GM12878 (cell line): ENCODE measurements at regions not wholly inside any gene's neighbourhood (a gene's known extent, or its start where the extent isn't known, plus 50 kb on each side); places are given as distances from the start of the nearest gene placed in this dataset.

Experiments
- ATF3 ChIP-seq: IDR thresholded peaks from 2 replicates; pipeline ENCODE4 v1.6.1; 2011; ENCODE audit warnings: low read depth, mild to moderate bottlenecking, low read length, moderate library complexity, borderline replicate concordance; ENCODE audit errors: extremely low read depth
- ATF7 ChIP-seq: fragments of 450-650 bp; IDR thresholded peaks from 2 replicates; pipeline ENCODE4 v1.6.1; 2016; ENCODE audit warnings: low read depth, mild to moderate bottlenecking
- CBX5 ChIP-seq: sonication (generic); IDR thresholded peaks from 2 replicates; pipeline ENCODE4 v1.6.1; 2016; ENCODE audit warnings: low read depth, moderate library complexity, mild to moderate bottlenecking, inconsistent platforms
- EED ChIP-seq: sonication (generic); IDR thresholded peaks from 2 replicates; pipeline ENCODE4 v1.6.1; 2016; ENCODE audit warnings: antibody characterized with exemption, low read depth
- EP300 ChIP-seq, 2 experiments: fragments of 150-350 bp in 1 of 2; IDR thresholded peaks; 2 replicates each; pipeline ENCODE4 v1.6.1; 2011 to 2012; ENCODE audit warnings: low read depth in 2 of 2, low read length in 2 of 2, borderline replicate concordance in 1 of 2, improper control_type of control experiment in 1 of 2, inconsistent platforms in 1 of 2; ENCODE audit not compliant: control insufficient read depth in 1 of 2
- GABPA ChIP-seq: IDR thresholded peaks from 2 replicates; pipeline ENCODE4 v1.6.1; 2014; ENCODE audit warnings: antibody characterized with exemption, low read depth, mild to moderate bottlenecking, inconsistent platforms
- HSF1 ChIP-seq: fragments of 150-350 bp; IDR thresholded peaks from 2 replicates; pipeline ENCODE4 v1.6.1; 2014; ENCODE audit warnings: mild to moderate bottlenecking, low read depth, low read length
- IRF4 ChIP-seq: IDR thresholded peaks from 2 replicates; pipeline ENCODE4 v1.6.1; 2011; ENCODE audit warnings: low read depth, low read length
- IRF5 ChIP-seq: fragments of 450-650 bp; IDR thresholded peaks from 2 replicates; pipeline ENCODE4 v1.6.1; 2017; ENCODE audit warnings: borderline replicate concordance
- MLLT1 ChIP-seq: fragments of 450-650 bp; IDR thresholded peaks from 2 replicates; pipeline ENCODE4 v1.6.1; 2016; ENCODE audit warnings: mild to moderate bottlenecking
- MYB ChIP-seq: fragments of 150-350 bp; IDR thresholded peaks from 2 replicates; pipeline ENCODE4 v1.6.1; 2014; ENCODE audit warnings: mild to moderate bottlenecking, low read depth, low read length, borderline replicate concordance
- NFIC ChIP-seq: IDR thresholded peaks from 2 replicates; pipeline ENCODE4 v1.6.1; 2012; ENCODE audit warnings: low read depth, mild to moderate bottlenecking, inconsistent platforms, low read length, moderate library complexity
- NFYB ChIP-seq: IDR thresholded peaks from 2 replicates; pipeline ENCODE4 v1.6.1; 2011; ENCODE audit warnings: low read depth, mild to moderate bottlenecking, low read length, improper control_type of control experiment, moderate library complexity; ENCODE audit not compliant: insufficient read depth
- NRF1 ChIP-seq: conservative IDR thresholded peaks from 2 replicates; pipeline ENCODE4 v1.6.1; 2011; ENCODE audit warnings: mild to moderate bottlenecking, low read depth, low read length, improper control_type of control experiment
- PAX5 ChIP-seq: IDR thresholded peaks from 2 replicates; pipeline ENCODE4 v1.6.1; 2011; ENCODE audit warnings: low read depth, low read length, borderline replicate concordance
- PAX8 ChIP-seq: fragments of 450-650 bp; IDR thresholded peaks from 2 replicates; pipeline ENCODE4 v1.6.1; 2017; ENCODE audit warnings: mild to moderate bottlenecking, moderate library complexity
- PML ChIP-seq: IDR thresholded peaks from 2 replicates; pipeline ENCODE4 v1.6.1; 2012; ENCODE audit warnings: low read length, inconsistent platforms
- RCOR1 ChIP-seq: conservative IDR thresholded peaks from 2 replicates; pipeline ENCODE4 v1.6.1; 2012; ENCODE audit warnings: low read depth, low read length, improper control_type of control experiment
- RELA ChIP-seq: fragments of 450-650 bp; IDR thresholded peaks from 2 replicates; pipeline ENCODE4 v1.8.0; 2014; ENCODE audit warnings: borderline replicate concordance; ENCODE audit not compliant: partially characterized antibody
- SREBF2 ChIP-seq: IDR thresholded peaks from 2 replicates; pipeline ENCODE4 v1.6.1; 2012; ENCODE audit warnings: mild to moderate bottlenecking, low read length
- SUPT20H ChIP-seq: IDR thresholded peaks from 2 replicates; pipeline ENCODE4 v1.6.1; 2011; ENCODE audit warnings: low read depth, mild to moderate bottlenecking, low read length, moderate library complexity, borderline replicate concordance; ENCODE audit not compliant: control insufficient read depth
- TAF1 ChIP-seq: IDR thresholded peaks from 2 replicates; pipeline ENCODE4 v1.6.1; 2011; ENCODE audit warnings: mild to moderate bottlenecking, low read depth, low read length, borderline replicate concordance
- TCF7 ChIP-seq: IDR thresholded peaks from 2 replicates; pipeline ENCODE4 v1.6.1; 2014; ENCODE audit warnings: antibody characterized with exemption, borderline replicate concordance
- WRNIP1 ChIP-seq: IDR thresholded peaks from 2 replicates; pipeline ENCODE4 v1.6.1; 2011; ENCODE audit warnings: low read depth, low read length, improper control_type of control experiment, borderline replicate concordance
- ZNF274 ChIP-seq: IDR thresholded peaks from one replicate; pipeline ENCODE4 v1.8.0; 2011; ENCODE audit not compliant: insufficient read length, insufficient read depth
- ZNF622 ChIP-seq: fragments of 450-650 bp; IDR thresholded peaks from 2 replicates; pipeline ENCODE4 v1.6.1; 2017; ENCODE audit warnings: mild to moderate bottlenecking, inconsistent platforms

- no peak for TF ChIP-seq HSF1
- peak; percentile 88 for TF ChIP-seq TCF7
- peak; percentile 88 for TF ChIP-seq IRF4
- no peak for TF ChIP-seq TAF1
- no peak for TF ChIP-seq RELA
- peak; percentile 62; the same call in 1 of the 2 replicates for TF ChIP-seq GABPA
- TF ChIP-seq IRF5: no peak
- no peak for TF ChIP-seq MLLT1
- no peak for TF ChIP-seq SUPT20H
- no peak for TF ChIP-seq SREBF2
- TF ChIP-seq CBX5: 0 out of 2 replicates have a peak, but pooled peaks have one; percentile 55
- TF ChIP-seq MYB: no peak
- peak in 1 of 2 experiments; percentile 75; a peak in 1 of 4 replicates for TF ChIP-seq EP300 (IDR thresholded peaks at IDR 0.05; ENCODE audit: borderline replicate concordance in 1 of 2, control insufficient read depth in 1 of 2, low read depth in 2 of 2, low read length in 2 of 2)
- no peak for TF ChIP-seq ZNF274
- no peak for TF ChIP-seq ATF3
- no peak for TF ChIP-seq NRF1
- no peak for TF ChIP-seq NFYB
- TF ChIP-seq EED: peak; percentile 91
- no peak for TF ChIP-seq PML
- peak; percentile 93 for TF ChIP-seq NFIC
- TF ChIP-seq PAX5: peak; percentile 73; the same call in 1 of the 2 replicates
- no peak for TF ChIP-seq ATF7
- TF ChIP-seq PAX8: no peak
- no peak for TF ChIP-seq ZNF622
- no peak for TF ChIP-seq WRNIP1
- no peak for TF ChIP-seq RCOR1
Observed at GRCh38 chr13:97125810-97126738, 96.1 kb upstream of the MBNL2 start (continued).
